ENCODE measurements at regions not wholly inside any gene's neighbourhood (a gene's known extent, or its start where the extent isn't known, plus 50 kb on each side); places are given as distances from the start of the nearest gene placed in this dataset.

- DNase-seq: no peak
These were observed 83.0 kb upstream of the GJB5 start for GRCh38 chr1:34671887-34672286.

GRCh38 chr1:34681480-34682451 is 73.1 kb upstream of the GJB5 start:
- peak; percentile 17 for DNase-seq

DNA sequence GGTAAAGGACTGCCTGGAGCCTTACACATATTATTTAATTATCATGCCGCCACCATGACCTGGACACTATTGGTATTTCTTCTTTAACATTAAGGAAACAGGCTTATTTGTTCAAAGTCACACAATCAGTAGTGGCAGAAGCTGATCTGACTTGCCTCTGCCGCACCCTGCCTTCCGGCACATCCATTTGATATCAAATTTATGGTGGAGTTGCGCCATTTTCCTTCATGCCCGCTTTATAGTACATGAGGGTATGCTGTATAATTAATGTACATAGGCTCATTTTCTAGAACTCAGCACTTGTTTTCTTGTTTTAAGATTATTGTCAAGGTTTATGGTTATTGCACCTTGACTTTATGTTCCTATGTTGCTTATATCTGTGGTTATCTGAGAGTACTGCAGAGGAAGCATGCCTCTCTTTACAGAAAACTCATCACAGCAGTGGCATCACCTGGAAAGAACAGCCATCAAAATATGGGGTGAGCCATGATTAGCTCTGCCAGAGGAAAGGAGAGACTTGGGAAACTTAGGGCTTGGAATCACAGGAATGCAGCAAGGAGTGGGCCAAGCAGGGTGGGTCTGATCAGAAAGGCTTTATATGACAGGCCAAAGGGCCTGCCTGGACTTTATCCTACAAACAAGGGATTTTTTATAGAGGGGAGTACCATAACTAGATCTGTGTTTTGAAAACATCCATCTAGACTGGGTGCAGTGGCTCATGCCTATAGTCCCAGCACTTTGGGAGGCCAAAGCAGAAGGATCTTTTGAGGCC is 72.2 kb upstream of the GJB5 start:
- no peak for DNase-seq

DNA sequence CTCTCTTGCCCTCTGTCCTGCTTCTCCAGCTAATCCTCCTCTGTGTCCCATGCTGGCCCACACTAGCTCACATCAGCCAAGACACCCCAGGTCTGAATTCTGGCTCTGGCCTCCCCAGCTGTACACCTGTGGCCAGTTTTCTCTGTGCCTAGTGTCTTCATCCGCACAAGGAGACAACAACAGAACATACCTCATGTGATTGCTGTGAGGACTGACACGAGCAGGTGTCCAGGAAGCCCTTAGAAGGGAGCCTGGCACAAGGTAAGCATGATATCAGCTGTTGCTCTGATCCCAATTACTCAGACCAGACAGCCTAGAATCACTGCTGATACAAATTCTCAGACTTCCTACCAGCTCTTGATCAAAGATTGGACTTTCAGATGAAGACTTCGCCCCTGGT is 71.2 kb upstream of the GJB5 start:
- DNase-seq: no peak

DNA sequence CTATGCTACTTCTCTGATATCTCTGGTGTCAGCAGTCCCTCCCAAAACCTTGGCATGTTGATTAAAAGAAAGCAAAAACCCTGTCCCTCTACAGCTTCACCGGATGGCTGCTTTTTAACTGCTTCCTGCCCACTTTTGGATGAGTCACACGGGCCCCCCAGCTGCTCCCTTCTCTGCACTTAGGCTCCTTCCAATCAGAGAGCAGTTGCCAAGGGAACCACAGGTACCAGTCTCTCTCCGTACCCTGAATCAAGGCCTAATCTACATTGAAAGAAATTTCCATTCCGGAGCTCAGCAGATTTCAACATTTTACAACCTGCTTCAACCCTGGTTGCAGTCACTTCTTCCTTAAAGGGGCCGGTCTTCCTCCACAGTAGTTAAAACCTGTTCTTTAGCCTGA is 70.6 kb upstream of the GJB5 start:
- DNase-seq: no peak

DNA sequence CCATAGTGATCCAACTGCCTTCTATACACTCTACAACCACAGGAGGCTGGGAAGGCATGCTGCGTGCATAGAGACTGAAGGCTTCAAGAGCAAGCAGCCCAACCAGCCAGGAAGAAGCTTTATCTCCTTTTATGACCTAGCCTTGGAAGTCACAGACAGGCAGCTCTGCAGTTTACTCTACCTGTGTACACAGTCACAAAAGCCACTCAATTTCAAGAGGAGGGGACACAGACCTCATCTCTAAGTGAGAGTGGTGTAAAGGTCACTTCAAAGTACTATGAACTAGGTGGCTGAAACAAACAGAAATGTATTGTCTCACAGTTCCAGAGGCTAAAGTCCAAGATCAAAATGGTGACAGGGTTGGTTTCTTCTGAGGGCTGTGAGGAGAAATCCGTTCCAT is 69.6 kb upstream of the GJB5 start:
- no peak for DNase-seq

GRCh38 chr1:34686531-34686930 is 68.3 kb upstream of the GJB5 start:
- no peak for DNase-seq

DNA sequence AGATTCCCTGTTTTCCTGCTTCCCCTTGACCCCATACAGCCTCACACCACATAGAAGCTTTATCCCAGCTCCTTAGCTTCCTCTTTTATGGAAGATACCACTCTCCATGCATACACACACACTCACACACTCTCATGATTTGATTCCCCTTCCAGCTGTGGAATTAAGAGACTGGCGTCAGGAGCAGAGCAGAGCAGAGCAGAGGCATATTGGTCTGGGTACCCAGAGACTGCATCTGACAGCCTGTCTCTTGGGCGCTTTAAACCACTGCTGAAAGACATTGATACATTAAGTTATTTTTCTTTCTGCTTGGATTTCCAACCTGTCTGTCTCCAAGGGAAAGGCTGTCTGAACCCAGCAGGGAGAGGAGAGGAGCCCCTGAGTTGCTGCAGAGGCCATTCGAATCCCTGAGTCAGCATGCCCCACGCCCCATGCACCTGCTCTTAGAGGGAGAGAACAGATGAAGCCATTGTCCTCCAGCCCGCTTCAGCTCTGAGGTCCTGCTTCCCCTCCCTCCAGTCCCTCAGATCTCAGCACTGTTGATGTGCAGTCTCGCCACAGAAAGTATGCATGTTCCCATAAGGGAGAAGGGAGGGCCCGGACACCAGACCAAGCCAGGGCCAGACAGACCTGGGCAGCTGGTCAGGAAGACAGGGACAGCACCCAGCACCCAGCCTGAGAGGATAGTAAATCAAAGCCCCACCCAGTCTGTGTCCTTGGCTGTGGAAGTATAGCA is 66.7 kb upstream of the GJB5 start:
- no peak for DNase-seq

- no peak for DNase-seq
These were observed 64.6 kb upstream of the GJB5 start for GRCh38 chr1:34690269-34690668.

DNA sequence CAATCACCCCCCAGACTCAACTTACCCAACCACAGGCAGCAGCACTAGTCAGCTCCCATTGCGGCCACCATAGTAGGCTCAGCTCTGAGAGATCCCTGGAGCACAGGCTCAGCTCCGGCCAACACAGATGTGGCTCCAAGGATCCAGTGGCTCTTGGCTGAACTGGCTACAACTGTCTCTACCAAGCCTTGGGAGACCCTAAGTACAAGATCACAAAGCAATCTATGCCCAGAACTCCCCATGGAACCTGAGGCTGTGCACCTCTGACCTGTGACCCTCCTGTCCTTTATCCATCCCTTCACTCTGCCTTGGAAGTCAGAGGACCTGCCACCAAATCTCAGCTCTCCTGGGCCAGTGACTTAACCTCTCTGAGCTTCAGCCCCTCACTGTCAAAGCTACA is 61.8 kb upstream of the GJB5 start:
- DNase-seq: no peak

GRCh38 chr1:34694383-34694782 is 60.5 kb upstream of the GJB5 start:
- no peak for DNase-seq

DNA sequence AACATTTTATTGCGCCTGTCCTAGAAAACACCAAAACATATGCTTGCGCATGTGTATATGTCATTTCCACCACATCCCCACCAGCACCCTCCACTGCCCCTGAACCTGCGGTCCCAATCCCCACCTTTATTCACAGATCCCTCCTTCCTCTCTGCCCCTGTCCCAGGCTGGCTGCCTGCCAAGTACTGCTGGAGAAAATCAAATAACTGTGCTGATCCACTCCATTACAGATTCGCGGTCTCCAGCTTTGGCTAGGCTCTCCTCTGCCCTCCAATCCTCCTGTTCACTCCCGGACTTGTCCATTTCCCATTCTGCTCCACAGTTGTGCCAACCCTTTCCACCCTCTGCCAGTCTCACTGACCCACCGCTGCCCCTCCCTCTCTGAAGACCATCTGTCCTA is 59.3 kb upstream of the GJB5 start:
- no peak for DNase-seq

DNA sequence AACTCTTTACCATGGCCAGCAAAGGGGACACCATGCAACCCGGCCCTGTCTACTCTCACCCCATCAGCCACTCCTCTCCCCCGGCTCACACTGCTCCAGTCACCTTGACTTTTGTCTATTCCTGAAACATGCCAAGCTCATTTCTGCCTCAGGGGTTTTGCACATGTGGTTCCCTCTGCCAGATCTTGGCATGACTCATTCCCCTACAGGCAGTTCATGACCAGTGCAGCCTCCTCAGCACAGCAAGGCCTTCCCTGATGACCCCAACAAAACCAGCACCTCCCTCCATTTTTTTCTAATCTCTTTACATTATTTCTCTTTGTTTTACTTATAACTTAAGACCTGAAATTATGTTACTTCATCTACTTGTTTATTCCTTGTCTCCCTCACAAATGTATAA is 58.6 kb upstream of the GJB5 start:
- DNase-seq: no peak

GRCh38 chr1:34696981-34697380 is 57.9 kb upstream of the GJB5 start:
- DNase-seq: no peak

DNA sequence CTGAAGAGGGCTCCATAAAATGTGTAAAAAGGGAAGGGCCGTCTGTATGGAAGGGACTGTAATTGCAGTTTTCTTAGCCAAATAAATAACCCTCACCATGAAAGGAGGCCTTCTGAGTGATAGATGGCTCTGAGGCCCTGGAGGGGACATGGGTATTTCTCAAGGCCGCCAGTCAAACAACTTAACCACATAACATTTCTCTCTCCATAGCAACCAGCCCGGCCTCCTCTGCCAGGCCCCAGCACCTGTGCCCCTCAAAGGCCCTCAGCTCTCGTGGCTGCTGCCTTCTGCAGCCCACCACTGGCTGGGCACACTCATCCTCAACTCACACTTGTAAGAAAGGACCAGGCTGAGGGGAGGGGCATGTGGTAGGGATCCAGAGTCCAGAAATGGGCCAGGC is 57.0 kb upstream of the GJB5 start:
- DNase-seq: no peak

DNA sequence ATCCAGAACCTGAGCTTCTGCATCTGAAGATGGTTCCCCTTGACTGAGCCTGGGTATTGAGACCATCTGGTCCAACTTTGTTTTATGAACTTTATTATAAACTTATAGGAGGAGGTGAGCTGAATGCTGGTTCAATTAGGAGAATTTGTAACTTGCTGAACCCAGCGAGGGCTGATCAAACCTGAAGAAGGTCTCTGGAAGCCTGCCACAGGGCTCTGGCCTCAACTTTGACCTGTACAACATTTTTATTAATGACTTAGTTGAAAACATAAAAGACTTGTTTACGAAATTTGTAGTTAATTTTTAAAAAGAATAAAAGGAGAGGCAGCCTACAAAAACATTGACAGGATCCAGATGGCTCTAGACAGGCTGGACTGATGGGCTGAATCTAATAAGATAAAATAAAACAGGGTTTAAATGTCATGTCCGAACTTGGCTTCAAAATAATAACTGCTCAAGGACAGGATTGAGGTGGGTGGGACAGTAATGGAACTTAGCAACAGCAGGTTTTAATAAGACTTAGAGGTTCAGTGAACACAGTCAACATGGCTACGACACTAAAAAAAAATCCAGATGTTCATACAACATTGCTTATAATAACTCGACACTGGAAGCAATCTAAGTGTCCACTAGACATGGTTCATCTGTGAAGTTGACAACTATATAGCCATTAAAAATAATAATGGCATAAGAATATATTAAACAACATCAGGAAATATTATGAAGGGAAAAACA is 53.4 kb upstream of the GJB5 start:
- DNase-seq: no peak
